ENCODE measurements at regions not wholly inside any gene's neighbourhood (a gene's known extent, or its start where the extent isn't known, plus 50 kb on each side); places are given as distances from the start of the nearest gene placed in this dataset.

DNA sequence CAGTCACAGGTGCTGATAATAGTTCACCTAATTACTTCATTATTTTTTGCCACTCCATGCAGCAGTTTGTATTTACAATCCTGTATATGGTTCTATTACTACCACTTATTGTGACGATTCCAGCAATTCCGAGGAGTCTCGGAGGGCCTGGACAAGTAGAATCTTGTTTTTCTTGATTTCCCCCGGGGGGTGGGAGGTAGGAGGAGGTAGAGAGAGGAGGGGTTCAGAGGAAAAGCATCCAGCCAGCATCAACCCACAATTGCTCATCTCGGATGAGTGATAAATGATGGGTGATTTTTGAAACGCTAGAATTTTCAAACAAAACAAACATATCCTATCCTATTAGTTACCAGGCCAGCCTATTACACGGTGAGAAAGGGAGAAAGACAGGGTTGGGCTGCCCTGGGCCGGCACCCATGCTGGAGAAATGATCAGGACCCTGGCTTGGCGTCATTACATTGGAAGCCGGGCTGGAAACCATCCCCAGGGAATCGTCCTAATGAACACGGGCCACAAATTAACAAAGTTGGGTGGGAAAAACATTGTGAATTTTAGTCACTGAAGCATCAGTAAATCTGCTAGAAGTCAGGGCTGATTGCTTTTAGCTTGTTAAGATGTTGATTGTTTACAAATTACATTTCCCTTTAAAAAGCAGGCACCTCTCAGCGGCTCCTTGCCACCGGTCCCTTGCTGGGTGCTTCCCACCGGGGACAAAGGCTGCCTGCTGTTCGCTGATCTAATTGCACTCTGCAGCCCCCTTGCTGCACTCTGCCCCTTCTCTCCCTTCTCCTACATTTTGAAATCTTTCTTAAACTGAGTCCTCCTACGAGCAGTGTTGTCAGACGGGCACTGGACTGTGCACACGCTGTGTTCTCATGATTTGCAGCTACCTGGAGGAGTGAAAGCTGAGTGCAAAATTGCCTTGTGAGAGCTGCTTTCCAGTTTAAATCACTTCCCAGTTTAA, 95.5 kb downstream of the FAM204A start:
- TF ChIP-seq, protein P1, sequence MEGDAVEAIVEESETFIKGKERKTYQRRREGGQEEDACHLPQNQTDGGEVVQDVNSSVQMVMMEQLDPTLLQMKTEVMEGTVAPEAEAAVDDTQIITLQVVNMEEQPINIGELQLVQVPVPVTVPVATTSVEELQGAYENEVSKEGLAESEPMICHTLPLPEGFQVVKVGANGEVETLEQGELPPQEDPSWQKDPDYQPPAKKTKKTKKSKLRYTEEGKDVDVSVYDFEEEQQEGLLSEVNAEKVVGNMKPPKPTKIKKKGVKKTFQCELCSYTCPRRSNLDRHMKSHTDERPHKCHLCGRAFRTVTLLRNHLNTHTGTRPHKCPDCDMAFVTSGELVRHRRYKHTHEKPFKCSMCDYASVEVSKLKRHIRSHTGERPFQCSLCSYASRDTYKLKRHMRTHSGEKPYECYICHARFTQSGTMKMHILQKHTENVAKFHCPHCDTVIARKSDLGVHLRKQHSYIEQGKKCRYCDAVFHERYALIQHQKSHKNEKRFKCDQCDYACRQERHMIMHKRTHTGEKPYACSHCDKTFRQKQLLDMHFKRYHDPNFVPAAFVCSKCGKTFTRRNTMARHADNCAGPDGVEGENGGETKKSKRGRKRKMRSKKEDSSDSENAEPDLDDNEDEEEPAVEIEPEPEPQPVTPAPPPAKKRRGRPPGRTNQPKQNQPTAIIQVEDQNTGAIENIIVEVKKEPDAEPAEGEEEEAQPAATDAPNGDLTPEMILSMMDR (IDR thresholded peaks at IDR 0.05; ENCODE audit: low read depth, low read length): no peak
- DNase-seq (ENCODE audit: extremely low read depth, low read depth): no peak

DNA sequence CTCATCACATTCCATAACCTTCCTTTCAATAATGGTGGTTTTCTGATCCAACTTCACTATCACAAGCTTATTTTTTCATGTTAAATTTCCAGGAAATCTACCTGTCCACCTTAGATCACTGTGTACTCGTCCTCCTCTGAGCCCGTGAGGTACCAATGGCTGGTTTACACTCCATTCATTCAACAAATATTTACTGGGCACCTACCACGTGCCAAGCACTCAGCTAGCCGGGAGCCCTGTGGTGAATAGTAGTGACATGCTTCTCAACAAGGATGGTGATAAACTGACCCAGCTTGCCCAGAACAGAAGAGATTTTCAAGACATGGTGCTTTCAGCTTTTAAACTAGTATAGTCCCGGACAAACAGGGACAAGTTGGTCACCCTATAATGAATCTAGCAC, 98.2 kb downstream of the FAM204A start:
- TF ChIP-seq, protein P1 (IDR thresholded peaks at IDR 0.05; ENCODE audit: low read depth, low read length): no peak
- no peak for DNase-seq (ENCODE audit: extremely low read depth, low read depth)

DNA sequence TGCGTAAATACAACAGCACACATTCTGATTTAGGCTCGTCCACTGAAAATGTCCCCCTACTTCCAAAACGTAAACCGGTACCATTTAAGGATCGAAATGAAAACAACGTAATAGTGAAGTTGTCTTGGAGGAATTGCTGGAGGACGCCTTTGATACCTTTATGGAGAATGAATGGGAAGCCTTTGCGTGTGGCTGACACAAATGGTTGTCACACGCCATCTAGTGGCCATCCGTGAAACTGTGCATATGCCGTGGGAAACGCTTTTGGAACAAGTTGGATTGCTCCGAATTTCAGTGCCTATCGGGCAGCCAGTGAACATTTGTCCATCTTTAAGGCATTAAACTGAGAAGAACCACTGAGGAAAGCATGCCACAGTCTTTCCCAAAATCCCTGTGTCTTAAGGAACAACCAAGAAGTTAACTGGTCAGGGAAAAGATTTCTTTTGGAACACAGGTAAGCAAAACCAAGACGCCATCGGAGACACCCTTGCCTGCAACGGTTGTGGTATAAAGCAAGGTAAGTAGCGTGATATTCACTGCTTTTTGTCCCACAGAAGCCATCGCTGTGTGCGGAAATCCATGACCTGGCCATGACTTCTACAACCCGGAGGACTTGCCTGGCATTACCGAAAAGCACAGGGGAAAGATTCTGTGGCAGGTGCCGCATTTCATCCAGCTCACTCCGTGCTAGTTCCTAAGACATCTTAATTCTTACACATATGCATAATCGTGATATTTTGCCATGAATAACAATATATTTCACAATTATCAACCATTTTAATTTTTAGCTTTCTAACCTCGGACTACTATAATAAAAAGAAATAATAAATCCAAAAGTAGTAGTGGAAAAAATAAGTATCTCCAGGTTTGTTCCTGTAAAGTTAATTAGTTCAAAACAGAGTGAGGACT, 100.6 kb downstream of the FAM204A start:
- TF ChIP-seq, protein P1 (IDR thresholded peaks at IDR 0.05; ENCODE audit: low read depth, low read length): peak; percentile 97
- DNase-seq (ENCODE audit: extremely low read depth, low read depth): peak; percentile 53

DNA sequence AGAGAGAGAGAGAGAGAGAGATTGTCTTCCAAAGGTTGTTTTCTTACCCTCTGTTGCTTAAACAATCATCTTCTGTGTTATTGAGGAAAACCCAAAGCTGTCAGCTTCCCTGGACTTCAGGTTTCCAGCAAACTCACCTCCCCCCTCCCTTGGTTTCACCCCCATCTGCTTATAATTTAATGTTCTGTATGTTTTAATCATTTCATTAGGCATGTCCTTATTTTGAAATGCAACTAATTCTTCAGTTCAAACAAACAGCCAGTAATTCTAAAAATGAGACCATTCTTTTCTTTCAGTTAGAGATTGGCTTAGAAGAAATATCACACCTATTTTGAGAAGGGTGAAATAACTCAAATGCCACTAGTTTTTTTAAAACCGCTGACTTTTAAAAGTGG, 102.9 kb downstream of the FAM204A start:
- TF ChIP-seq, protein P1 (IDR thresholded peaks at IDR 0.05; ENCODE audit: low read depth, low read length): no peak
- DNase-seq (ENCODE audit: extremely low read depth, low read depth): no peak

DNA sequence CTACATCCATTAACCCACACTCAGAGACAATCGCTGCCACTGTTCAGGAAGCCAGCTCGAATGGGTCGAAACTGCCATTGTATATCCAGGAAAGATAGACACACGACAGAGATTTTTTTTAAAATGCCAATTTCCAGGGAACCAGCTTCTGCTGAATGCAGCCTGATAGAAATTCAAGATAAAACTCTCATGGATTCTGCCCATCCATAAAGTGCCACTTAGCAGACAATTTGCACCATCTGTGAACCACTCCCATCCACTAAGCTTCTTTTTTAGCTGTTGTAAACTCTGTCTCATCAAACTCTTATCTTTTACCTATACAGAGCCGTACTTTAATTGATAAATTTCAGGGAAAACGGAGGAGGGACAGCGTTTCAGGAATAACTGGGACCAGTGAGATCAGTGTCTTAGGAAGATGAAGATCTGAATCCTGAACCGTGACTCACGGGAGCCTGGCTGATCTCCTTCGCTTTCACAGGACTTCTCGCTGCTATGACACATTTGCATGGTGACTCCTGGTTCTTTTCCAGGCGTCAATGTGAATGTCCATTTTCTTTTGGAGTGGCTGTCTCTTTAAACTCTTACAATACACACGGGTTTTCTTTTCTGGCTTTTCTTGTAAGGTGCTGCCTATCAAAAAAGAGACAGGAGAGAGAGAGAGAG, 103.4 kb downstream of the FAM204A start:
- DNase-seq (ENCODE audit: extremely low read depth, low read depth): no peak
- TF ChIP-seq, protein P1 (IDR thresholded peaks at IDR 0.05; ENCODE audit: low read depth, low read length): no peak

DNA sequence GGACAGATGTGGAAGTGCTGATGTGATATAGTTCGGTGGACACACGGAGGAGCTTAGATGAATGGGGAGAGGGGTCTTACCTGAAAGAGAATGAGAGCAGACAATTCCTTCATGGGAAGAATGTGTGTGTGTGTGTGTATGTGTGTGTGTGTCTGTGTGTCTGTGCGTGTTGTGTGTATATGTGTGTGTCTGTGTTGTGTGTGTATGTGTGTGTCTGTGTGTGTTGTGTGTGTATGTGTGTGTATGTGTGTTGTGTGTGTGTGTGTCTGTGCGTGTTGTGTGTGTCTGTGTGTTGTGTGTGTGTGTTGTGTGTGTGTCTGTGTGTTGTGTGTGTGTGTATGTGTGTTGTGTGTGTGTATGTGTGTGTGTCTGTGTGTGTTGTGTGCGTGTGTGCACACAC, 104.2 kb downstream of the FAM204A start:
- TF ChIP-seq, protein P1 (IDR thresholded peaks at IDR 0.05; ENCODE audit: low read depth, low read length): no peak
- DNase-seq (ENCODE audit: extremely low read depth, low read depth): no peak
